MM.1S (cell line): ENCODE measurements at regions not wholly inside any gene's neighbourhood (a gene's known extent, or its start where the extent isn't known, plus 50 kb on each side); places are given as distances from the start of the nearest gene placed in this dataset.

Source experiments
- DNase-seq: peaks from one replicate; pipeline ENCODE4 v3.0.0-alpha.2; 2015
- H2AFZ ChIP-seq: fragments of 300-600 bp; sonication (generic); 2 replicates; pipeline ENCODE4 v1.6.0; 2016; ENCODE audit warnings: antibody characterized with exemption, low read length
- H3F3A ChIP-seq: fragments of 300-600 bp; sonication (generic); 2 replicates; pipeline ENCODE4 v1.6.1; 2016; ENCODE audit warnings: mild to moderate bottlenecking, antibody characterized with exemption, low read length, moderate library complexity, mixed read lengths; ENCODE audit not compliant: insufficient read depth
- H3K27ac ChIP-seq: fragments of 300-600 bp; sonication (generic); 2 replicates; pipeline ENCODE4 v1.5.1; 2016; ENCODE audit warnings: mild to moderate bottlenecking, low read length
- H3K27me3 ChIP-seq: fragments of 300-600 bp; sonication (generic); replicated peaks from 2 replicates; pipeline ENCODE4 v1.6.0; 2016; ENCODE audit warnings: low read length; ENCODE audit not compliant: insufficient read depth
- H3K36me3 ChIP-seq: fragments of 300-600 bp; sonication (generic); replicated peaks from 2 replicates; pipeline ENCODE4 v1.6.1; 2016; ENCODE audit warnings: mild to moderate bottlenecking, low read length, mixed read lengths; ENCODE audit not compliant: insufficient read depth
- H3K4me1 ChIP-seq: fragments of 300-600 bp; sonication (generic); 2 replicates; pipeline ENCODE4 v1.6.1; 2016; ENCODE audit warnings: low read length, mixed read lengths
- H3K4me2 ChIP-seq: fragments of 300-600 bp; sonication (generic); 2 replicates; pipeline ENCODE4 v1.6.0; 2016; ENCODE audit warnings: low read depth, low read length
- H3K4me3 ChIP-seq: fragments of 300-600 bp; sonication (generic); 2 replicates; pipeline ENCODE4 v1.5.1; 2016; ENCODE audit warnings: low read length, mixed read lengths
- H3K79me2 ChIP-seq: fragments of 300-600 bp; sonication (generic); 2 replicates; pipeline ENCODE4 v1.6.1; 2016; ENCODE audit warnings: mixed run types, low read length, mixed read lengths
- H3K9ac ChIP-seq: fragments of 300-600 bp; sonication (generic); 2 replicates; pipeline ENCODE4 v1.6.1; 2016; ENCODE audit warnings: low read length, mixed read lengths
- H3K9me2 ChIP-seq: fragments of 300-600 bp; sonication (generic); replicated peaks from 2 replicates; pipeline ENCODE4 v1.6.1; 2016; ENCODE audit warnings: mild to moderate bottlenecking, low read length, mixed read lengths; ENCODE audit not compliant: insufficient read depth
- H3K9me3 ChIP-seq: fragments of 300-600 bp; sonication (generic); replicated peaks from 2 replicates; pipeline ENCODE4 v1.6.1; 2016; ENCODE audit warnings: mild to moderate bottlenecking, low read length, mixed read lengths; ENCODE audit not compliant: insufficient read depth
- H4K20me1 ChIP-seq: fragments of 300-600 bp; sonication (generic); 2 replicates; pipeline ENCODE4 v1.6.1; 2016; ENCODE audit warnings: mild to moderate bottlenecking, low read length, moderate library complexity, mixed read lengths; ENCODE audit not compliant: insufficient read depth
- CTCF ChIP-seq: fragments of 300-600 bp; sonication (generic); IDR thresholded peaks from 2 replicates; pipeline ENCODE4 v1.5.1; 2016; ENCODE audit warnings: antibody characterized with exemption, low read length, mixed read lengths
- EZH2 ChIP-seq: fragments of 300-600 bp; sonication (generic); optimal IDR thresholded peaks from 2 replicates; pipeline ENCODE3; 2017; ENCODE audit warnings: low read depth, mild to moderate bottlenecking, antibody characterized with exemption, low read length, mixed read lengths
- EZH2phosphoT487 ChIP-seq: fragments of 300-600 bp; sonication (generic); IDR thresholded peaks from 2 replicates; pipeline ENCODE4 v1.6.1; 2018; ENCODE audit warnings: antibody characterized with exemption, low read length

- H3K27ac ChIP-seq: no peak overlapping the region
- no peak overlapping the region for H3K4me2 ChIP-seq
- H4K20me1 ChIP-seq: no peaks in the 10 kb centered on the region
- H3K4me1 ChIP-seq: no peaks in the 10 kb centered on the region
- no peaks in the 10 kb centered on the region for H3K36me3 ChIP-seq
- no peak overlapping the region for H3K9ac ChIP-seq
- H3K27me3 ChIP-seq: no peaks in the 10 kb centered on the region
- H2AFZ ChIP-seq: no peak overlapping the region
- no peak for DNase-seq
- H3F3A ChIP-seq: no peaks in the 10 kb centered on the region
- no peak overlapping the region for H3K4me3 ChIP-seq
- no peak for TF ChIP-seq CTCF
- no peak for TF ChIP-seq EZH2phosphoT487
- TF ChIP-seq EZH2: no peak
- H3K9me3 ChIP-seq: no peaks in the 10 kb centered on the region
- H3K9me2 ChIP-seq: no peaks in the 10 kb centered on the region
- no peaks in the 10 kb centered on the region for H3K79me2 ChIP-seq
Observed at GRCh38 chr4:45944000-45944399, 179.9 kb downstream of the GABRG1 start.

DNA sequence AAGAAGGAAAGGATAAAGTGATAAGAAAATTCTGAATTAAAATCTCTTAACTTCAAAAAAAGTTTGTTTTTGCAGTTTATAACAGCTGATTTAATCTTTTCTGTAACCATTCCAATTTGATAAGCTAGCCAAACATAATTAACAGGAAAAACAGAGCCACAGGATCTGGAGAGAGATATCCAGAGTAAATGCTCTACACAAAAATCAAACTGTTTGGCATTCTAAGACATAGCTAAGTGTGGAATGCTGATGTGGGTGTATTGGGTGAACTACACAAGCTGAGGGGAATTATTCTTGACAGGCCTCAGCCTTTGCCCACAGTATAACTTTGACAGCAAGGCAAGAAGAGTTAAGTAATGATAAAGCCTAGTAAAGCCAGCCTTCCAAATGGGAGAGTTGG, 184.8 kb downstream of the GABRG1 start:
- no peaks in the 10 kb centered on the region for H3K79me2 ChIP-seq
- H3F3A ChIP-seq: no peaks in the 10 kb centered on the region
- H3K9me3 ChIP-seq: no peaks in the 10 kb centered on the region
- H3K9me2 ChIP-seq: no peaks in the 10 kb centered on the region
- no peak overlapping the region for H2AFZ ChIP-seq
- no peaks in the 10 kb centered on the region for H3K27me3 ChIP-seq
- no peak overlapping the region for H3K4me3 ChIP-seq
- H4K20me1 ChIP-seq: no peaks in the 10 kb centered on the region
- no peaks in the 10 kb centered on the region for H3K4me1 ChIP-seq
- no peak overlapping the region for H3K27ac ChIP-seq
- no peak overlapping the region for H3K9ac ChIP-seq
- H3K36me3 ChIP-seq: no peaks in the 10 kb centered on the region
- no peak overlapping the region for H3K4me2 ChIP-seq
- no peak for DNase-seq
- TF ChIP-seq EZH2phosphoT487: no peak
- no peak for TF ChIP-seq EZH2
- TF ChIP-seq CTCF: no peak

GRCh38 chr4:45931154-45931553, 192.7 kb downstream of the GABRG1 start:
- H3K79me2 ChIP-seq: no peaks in the 10 kb centered on the region
- H3K9ac ChIP-seq: no peak overlapping the region
- no peaks in the 10 kb centered on the region for H3K9me2 ChIP-seq
- no peak for DNase-seq
- H2AFZ ChIP-seq: no peak overlapping the region
- no peak overlapping the region for H3K4me3 ChIP-seq
- no peaks in the 10 kb centered on the region for H4K20me1 ChIP-seq
- H3K36me3 ChIP-seq: no peaks in the 10 kb centered on the region
- no peaks in the 10 kb centered on the region for H3K27me3 ChIP-seq
- no peak overlapping the region for H3K4me2 ChIP-seq
- no peaks in the 10 kb centered on the region for H3F3A ChIP-seq
- no peak for TF ChIP-seq EZH2
- TF ChIP-seq EZH2phosphoT487: no peak
- TF ChIP-seq CTCF: no peak
- H3K27ac ChIP-seq: no peak overlapping the region
- H3K9me3 ChIP-seq: no peaks in the 10 kb centered on the region
- H3K4me1 ChIP-seq: no peaks in the 10 kb centered on the region

DNA sequence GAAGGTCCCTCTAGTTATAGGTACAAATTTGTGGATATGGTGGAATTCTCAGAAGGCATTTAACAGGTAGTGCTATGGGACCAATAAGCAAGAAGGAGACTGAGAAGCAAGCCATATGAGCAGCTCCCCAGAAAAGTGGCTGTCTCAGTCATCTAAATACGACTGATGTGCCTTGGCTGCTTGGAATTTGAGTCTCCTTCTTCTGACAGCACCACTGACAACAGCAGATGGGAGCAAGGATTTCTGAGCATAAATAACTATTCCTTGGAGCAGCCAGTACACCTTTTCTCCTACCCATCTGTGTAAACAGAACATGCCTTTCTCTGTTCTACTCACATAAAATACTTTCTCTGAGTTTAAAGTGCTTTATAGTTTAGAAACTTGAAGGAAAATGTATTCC, 196.2 kb downstream of the GABRG1 start:
- Histone ChIP-seq H3K27ac (no peak overlapping the region), H3K9ac (no peak overlapping the region), H3F3A (no peaks in the 10 kb centered on the region), H4K20me1 (no peaks in the 10 kb centered on the region), H3K9me2 (no peaks in the 10 kb centered on the region), H3K9me3 (no peaks in the 10 kb centered on the region), H3K36me3 (no peaks in the 10 kb centered on the region), H2AFZ (no peak overlapping the region), H3K4me3 (no peak overlapping the region), H3K4me1 (no peaks in the 10 kb centered on the region), H3K27me3 (no peaks in the 10 kb centered on the region), H3K79me2 (no peaks in the 10 kb centered on the region), H3K4me2 (no peak overlapping the region)
- TF ChIP-seq EZH2: no peak
- TF ChIP-seq EZH2phosphoT487: no peak
- TF ChIP-seq CTCF: no peak
- DNase-seq: no peak
